Natural killer cell (primary cell): ENCODE measurements at regions not wholly inside any gene's neighbourhood (a gene's known extent, or its start where the extent isn't known, plus 50 kb on each side); places are given as distances from the start of the nearest gene placed in this dataset.

Source experiments
- ATAC-seq, 3 donors: fragments of 150-1000 bp in 2 of 3; fragments of 200-7000 bp in 1 of 3; cut with Tn5 transposase; 1 replicate in 1 of 3; 2 replicates in 2 of 3; pipeline ENCODE4 v1.10.0; 2021; ENCODE audit warnings: mild to moderate bottlenecking in 2 of 3, moderate library complexity in 2 of 3
- DNase-seq, 2 donors: peaks; one replicate each; pipeline versions ENCODE4 v3.0.0 to v3.0.0-alpha.2; 2013 to 2021; ENCODE audit warnings: mixed read lengths in 1 of 2
- H3K27ac ChIP-seq: one replicate; pipeline ENCODE4 v1.5.1; 2013; ENCODE audit warnings: mild to moderate bottlenecking, low read length
- H3K27me3 ChIP-seq: one replicate; pipeline ENCODE4 v1.6.1; 2013; ENCODE audit warnings: low read length; ENCODE audit not compliant: control insufficient read depth, insufficient read depth
- H3K36me3 ChIP-seq: one replicate; pipeline ENCODE4 v1.6.1; 2013; ENCODE audit warnings: low read length; ENCODE audit not compliant: control insufficient read depth, insufficient read depth
- H3K4me1 ChIP-seq: one replicate; pipeline ENCODE4 v1.6.1; 2013; ENCODE audit warnings: low read length; ENCODE audit not compliant: control insufficient read depth, insufficient read depth
- H3K4me3 ChIP-seq: one replicate; pipeline ENCODE4 v1.5.1; 2013; ENCODE audit warnings: low read length
- H3K9me3 ChIP-seq: one replicate; pipeline ENCODE4 v1.6.1; 2013; ENCODE audit warnings: low read length; ENCODE audit not compliant: control insufficient read depth, insufficient read depth
- H3K27ac Mint-ChIP-seq, 2 donors: one replicate each; pipeline ENCODE4 v1.8.0; 2022; ENCODE audit warnings: mild to moderate bottlenecking in 2 of 2, mixed read lengths in 2 of 2, moderate library complexity in 1 of 2
- H3K27me3 Mint-ChIP-seq, 2 donors: one replicate each; pipeline ENCODE4 v1.8.0; 2022; ENCODE audit warnings: low read depth in 2 of 2, mixed read lengths in 2 of 2
- H3K36me3 Mint-ChIP-seq: one replicate; pipeline ENCODE4 v1.8.0; 2022; ENCODE audit warnings: mixed read lengths
- H3K4me1 Mint-ChIP-seq, 2 donors: one replicate each; pipeline ENCODE4 v1.8.0; 2022; ENCODE audit warnings: mixed read lengths in 2 of 2
- H3K4me3 Mint-ChIP-seq: one replicate; pipeline ENCODE4 v1.8.0; 2022; ENCODE audit warnings: mild to moderate bottlenecking, moderate library complexity, mixed read lengths
- H3K9me3 Mint-ChIP-seq, 2 donors: one replicate each; pipeline ENCODE4 v1.8.0; 2022; ENCODE audit warnings: mixed read lengths in 2 of 2
- CTCF ChIP-seq: fragments of 200-600 bp; IDR thresholded peaks from one replicate; pipeline ENCODE4 v1.8.0; 2022; ENCODE audit warnings: antibody characterized with exemption
- WGBS: methylation state at CpG from one replicate; pipeline ENCODE4 v1.1.7; 2013; ENCODE audit warnings: missing lambda C conversion rate; ENCODE audit not compliant: insufficient coverage; 5-methylcytosine and 5-hydroxymethylcytosine counted together
- intact Hi-C: fragments of 100-400 bp; cut with micrococcal nuclease; formaldehyde crosslinking; loops from one replicate; pipeline ENCODE4 v1.14.2; 2022

GRCh38 chr3:197431346-197431910 lies 124.3 kb downstream of the BDH1 start:
- H3K27me3 Mint-ChIP-seq, result peaks cover 25 to 47% of the 10 kb centered on the region in 2 donors
- no peak for TF ChIP-seq CTCF
- no peaks in the 10 kb centered on the region for H3K9me3 ChIP-seq
- H3K9me3 Mint-ChIP-seq, result no peaks in the 10 kb centered on the region
- H3K27ac ChIP-seq, result no peak overlapping the region
- no peak overlapping the region for H3K4me3 ChIP-seq
- no peaks in the 10 kb centered on the region for H3K36me3 Mint-ChIP-seq
- intact Hi-C loops, result no loop called here
- no peak for ATAC-seq
- no peak overlapping the region for H3K27ac Mint-ChIP-seq
- DNase-seq, result no peak
- no peaks in the 10 kb centered on the region for H3K27me3 ChIP-seq
- no peaks in the 10 kb centered on the region for H3K4me1 ChIP-seq
- H3K4me3 Mint-ChIP-seq, result no peak overlapping the region
- H3K4me1 Mint-ChIP-seq, result peaks cover 13 to 14% of the 10 kb centered on the region in 2 donors
- no peaks in the 10 kb centered on the region for H3K36me3 ChIP-seq
- 80% methylated on average over 6 of the region's 6 CpGs for WGBS

GRCh38 chr3:197430934-197431333 lies 124.8 kb downstream of the BDH1 start:
- no peak overlapping the region for H3K27ac ChIP-seq
- no peak for TF ChIP-seq CTCF
- DNase-seq (no peak), ATAC-seq (no peak)
- H3K36me3 ChIP-seq, result no peaks in the 10 kb centered on the region
- H3K9me3 ChIP-seq, result no peaks in the 10 kb centered on the region
- no peaks in the 10 kb centered on the region for H3K36me3 Mint-ChIP-seq
- H3K9me3 Mint-ChIP-seq, result no peaks in the 10 kb centered on the region
- 100% methylated on average over 1 of the region's 1 CpG for WGBS
- H3K27me3 ChIP-seq, result no peaks in the 10 kb centered on the region
- H3K4me3 ChIP-seq, result no peak overlapping the region
- intact Hi-C loops, result no loop called here
- peaks cover 25 to 47% of the 10 kb centered on the region in 2 donors for H3K27me3 Mint-ChIP-seq
- H3K4me3 Mint-ChIP-seq, result no peak overlapping the region
- H3K4me1 Mint-ChIP-seq, result peaks cover 13 to 14% of the 10 kb centered on the region in 2 donors
- no peak overlapping the region for H3K27ac Mint-ChIP-seq
- H3K4me1 ChIP-seq, result no peaks in the 10 kb centered on the region

- Histone ChIP-seq H3K27me3 (no peaks in the 10 kb centered on the region), H3K4me3 (no peak overlapping the region), H3K36me3 (no peaks in the 10 kb centered on the region), H3K27ac (no peak overlapping the region), H3K4me1 (no peaks in the 10 kb centered on the region), H3K9me3 (no peaks in the 10 kb centered on the region)
- peaks cover 27 to 46% of the 10 kb centered on the region in 2 donors for H3K27me3 Mint-ChIP-seq
- H3K27ac Mint-ChIP-seq, result no peak overlapping the region
- WGBS, result 62% methylated on average over 6 of the region's 7 CpGs
- no peaks in the 10 kb centered on the region for H3K9me3 Mint-ChIP-seq
- peaks cover 13 to 14% of the 10 kb centered on the region in 2 donors for H3K4me1 Mint-ChIP-seq
- TF ChIP-seq CTCF, result no peak
- ATAC-seq, result no peak
- intact Hi-C loops, result no loop called here
- DNase-seq, result no peak
- H3K36me3 Mint-ChIP-seq, result no peaks in the 10 kb centered on the region
- H3K4me3 Mint-ChIP-seq, result no peak overlapping the region
Measured at GRCh38 chr3:197430502-197430901, 125.3 kb downstream of the BDH1 start.

- no peaks in the 10 kb centered on the region for H3K4me1 ChIP-seq
- Mint-ChIP-seq H3K27ac (no peak overlapping the region), H3K27me3 (peaks cover 29 to 31% of the 10 kb centered on the region in 2 donors), H3K36me3 (no peaks in the 10 kb centered on the region), H3K9me3 (no peaks in the 10 kb centered on the region), H3K4me1 (peaks cover 13 to 14% of the 10 kb centered on the region in 2 donors), H3K4me3 (no peak overlapping the region)
- H3K27me3 ChIP-seq, result no peaks in the 10 kb centered on the region
- no peaks in the 10 kb centered on the region for H3K36me3 ChIP-seq
- ATAC-seq (no peak), DNase-seq (no peak)
- no peak overlapping the region for H3K4me3 ChIP-seq
- TF ChIP-seq CTCF, result no peak
- 70% methylated on average over 7 of the region's 7 CpGs for WGBS
- no peaks in the 10 kb centered on the region for H3K9me3 ChIP-seq
- intact Hi-C loops, result no loop called here
- H3K27ac ChIP-seq, result no peak overlapping the region
Measured at GRCh38 chr3:197428952-197429351, 126.8 kb downstream of the BDH1 start.
